HCT116 (cell line): ENCODE measurements at regions not wholly inside any gene's neighbourhood (a gene's known extent, or its start where the extent isn't known, plus 50 kb on each side); places are given as distances from the start of the nearest gene placed in this dataset.

ENCODE experiments used
- ATAC-seq: fragments of 200-7000 bp; cut with Tn5 transposase; 2 replicates; pipeline ENCODE4 v1.9.1; 2020; ENCODE audit warnings: mild to moderate bottlenecking, moderate library complexity
- BruUV-seq: library from RNA; stranded (reverse); fragments of 400-500 nt; replicated peaks from 2 replicates; lab custom pipeline; 2021; lab: Mats Ljungman, UMichigan
- CTCF ChIA-PET: fragments of 300-600 bp; sonication (Branson Sonifier 250); formaldehyde crosslinking; loops from one replicate; lab custom pipeline; 2021; ENCODE audit warnings: antibody characterized with exemption; lab: Charles Lee
- POLR2A ChIA-PET: fragments of 300-600, 350-600 bp; sonication (Branson Sonifier 250); formaldehyde crosslinking; loops from one replicate; lab custom pipeline; 2021; ENCODE audit warnings: antibody characterized with exemption; lab: Charles Lee
- RAD21 ChIA-PET, 2 experiments: fragments of 300-600 bp; sonication (Branson Sonifier 250); formaldehyde crosslinking; loops; one replicate each; lab custom pipeline; 2023; ENCODE audit warnings: low total read pairs in 2 of 2; ENCODE audit not compliant: uncharacterized antibody in 2 of 2, unreplicated experiment in 2 of 2, low non-redundant PET in 1 of 2; lab: Charles Lee
- DNase-seq: peaks from one replicate; pipeline ENCODE4 v3.0.0-alpha.2; 2010; ENCODE audit warnings: low read depth, low spot score
- H2AFZ ChIP-seq: fragments of 200-600 bp; shearing (Covaris generic), sonication (generic); 2 replicates; pipeline ENCODE4 v1.6.1; 2017; ENCODE audit warnings: low read depth, mixed run types, mixed read lengths, antibody characterized with exemption, low read length; ENCODE audit not compliant: poor library complexity, severe bottlenecking
- H3K27ac ChIP-seq: 2 replicates; pipeline ENCODE4 v1.5.1; 2012; ENCODE audit warnings: low read depth, low read length
- H3K27me3 ChIP-seq: fragments of 200-600 bp; sonication (generic); 2 replicates; pipeline ENCODE4 v1.6.1; 2016; ENCODE audit warnings: mixed run types, low read length, mixed read lengths; ENCODE audit not compliant: insufficient read depth
- H3K36me3 ChIP-seq, 2 experiments: fragments of 200-500 bp in 1 of 2; fragments of 200-600 bp in 1 of 2; sonication (Bioruptor generic) in 1 of 2; sonication (generic) in 1 of 2; 2 replicates each; pipeline versions ENCODE4 v1.5.1 to v1.6.1; 2014 to 2016; ENCODE audit warnings: low read length in 2 of 2, inconsistent platforms in 1 of 2, mixed read lengths in 1 of 2, mixed run types in 1 of 2; ENCODE audit not compliant: insufficient read depth in 2 of 2, control insufficient read depth in 1 of 2
- H3K4me1 ChIP-seq, 2 experiments: fragments of 200-600 bp in 1 of 2; sonication (generic) in 1 of 2; 2 replicates each; pipeline versions ENCODE4 v1.5.1 to v1.6.1; 2012 to 2017; ENCODE audit warnings: low read length in 2 of 2, inconsistent platforms in 1 of 2, mild to moderate bottlenecking in 1 of 2, mixed read lengths in 1 of 2, mixed run types in 1 of 2, moderate library complexity in 1 of 2; ENCODE audit not compliant: insufficient read depth in 2 of 2, control insufficient read depth in 1 of 2
- H3K4me2 ChIP-seq: fragments of 200-600 bp; sonication (generic); 2 replicates; pipeline ENCODE4 v1.6.1; 2017; ENCODE audit warnings: mixed run types, low read length, mixed read lengths
- H3K4me3 ChIP-seq, 2 experiments: fragments of 200-600 bp in 1 of 2; sonication (generic) in 1 of 2; replicated peaks in 1 of 2; 2 replicates each; pipeline ENCODE4 v1.5.1; 2011 to 2016; ENCODE audit warnings: low read length in 2 of 2, control low read depth in 1 of 2, low read depth in 1 of 2, mild to moderate bottlenecking in 1 of 2, mixed read lengths in 1 of 2, mixed run types in 1 of 2
- H3K79me2 ChIP-seq: fragments of 200-600 bp; sonication (generic); 2 replicates; pipeline ENCODE4 v1.6.1; 2017; ENCODE audit warnings: mild to moderate bottlenecking, mixed run types, low read length, moderate library complexity, mixed read lengths; ENCODE audit not compliant: insufficient read depth
- H3K9ac ChIP-seq: fragments of 200-600 bp; sonication (generic); 2 replicates; pipeline ENCODE4 v1.6.1; 2016; ENCODE audit warnings: low read length, mixed read lengths
- H3K9me2 ChIP-seq: fragments of 200-600 bp; sonication (generic), shearing (Covaris generic); 2 replicates; pipeline ENCODE4 v1.6.1; 2017; ENCODE audit warnings: mixed run types, mild to moderate bottlenecking, moderate library complexity; ENCODE audit not compliant: insufficient read depth
- H3K9me3 ChIP-seq, 2 experiments: fragments of 200-500 bp in 1 of 2; fragments of 200-600 bp in 1 of 2; sonication (Bioruptor generic) in 1 of 2; sonication (generic) in 1 of 2; 2 replicates each; pipeline ENCODE4 v1.6.1; 2014 to 2017; ENCODE audit warnings: low read length in 2 of 2, mixed read lengths in 2 of 2, inconsistent platforms in 1 of 2, low read depth in 1 of 2, mild to moderate bottlenecking in 1 of 2, mixed run types in 1 of 2, moderate library complexity in 1 of 2; ENCODE audit not compliant: control insufficient read depth in 1 of 2, insufficient read depth in 1 of 2
- H4K20me1 ChIP-seq: fragments of 200-600 bp; sonication (generic), shearing (Covaris generic); 2 replicates; pipeline ENCODE4 v1.6.1; 2017; ENCODE audit warnings: mixed run types, mild to moderate bottlenecking, moderate library complexity; ENCODE audit not compliant: insufficient read depth
- CBX3 ChIP-seq: IDR thresholded peaks from 2 replicates; pipeline ENCODE4 v1.6.1; 2012; ENCODE audit warnings: low read depth
- CEBPB ChIP-seq: IDR thresholded peaks from 2 replicates; pipeline ENCODE4 v1.6.1; 2012; ENCODE audit warnings: low read depth
- EGR1 ChIP-seq: IDR thresholded peaks from 2 replicates; pipeline ENCODE4 v1.6.1; 2012; ENCODE audit warnings: low read depth
- ELF1 ChIP-seq: IDR thresholded peaks from 2 replicates; pipeline ENCODE4 v1.6.1; 2012; ENCODE audit warnings: low read depth, borderline replicate concordance
- EZH2phosphoT487 ChIP-seq: fragments of 200-600 bp; IDR thresholded peaks from 2 replicates; pipeline ENCODE4 v1.6.1; 2018; ENCODE audit warnings: antibody characterized with exemption, borderline replicate concordance
- FOSL1 ChIP-seq: IDR thresholded peaks from 2 replicates; pipeline ENCODE4 v1.6.1; 2012; ENCODE audit warnings: low read depth
- JUND ChIP-seq: IDR thresholded peaks from 2 replicates; pipeline ENCODE4 v1.6.1; 2012
- MAX ChIP-seq: IDR thresholded peaks from 2 replicates; pipeline ENCODE4 v1.6.1; 2012
- POLR2A ChIP-seq: IDR thresholded peaks from 2 replicates; pipeline ENCODE4 v1.7.0; 2011; ENCODE audit warnings: borderline replicate concordance; ENCODE audit not compliant: insufficient read depth, insufficient read length; ENCODE audit errors: extremely low read depth
- POLR2AphosphoS5 ChIP-seq: IDR thresholded peaks from 2 replicates; pipeline ENCODE4 v1.6.1; 2011; ENCODE audit warnings: mild to moderate bottlenecking, low read depth, low read length, moderate library complexity
- RAD21 ChIP-seq: IDR thresholded peaks from 2 replicates; pipeline ENCODE4 v1.6.1; 2012; ENCODE audit warnings: low read depth, mild to moderate bottlenecking
- REST ChIP-seq: IDR thresholded peaks from 2 replicates; pipeline ENCODE4 v1.6.1; 2012; ENCODE audit warnings: low read depth
- SIN3A ChIP-seq: IDR thresholded peaks from 2 replicates; pipeline ENCODE4 v1.6.1; 2012; ENCODE audit warnings: low read depth
- SRF ChIP-seq: IDR thresholded peaks from 2 replicates; pipeline ENCODE4 v1.6.1; 2012; ENCODE audit warnings: low read depth
- TCF7L2 ChIP-seq: IDR thresholded peaks from 2 replicates; pipeline ENCODE4 v1.7.0; 2011; ENCODE audit warnings: borderline replicate concordance, inconsistent platforms; ENCODE audit not compliant: insufficient read depth, insufficient read length; ENCODE audit errors: extremely low read depth
- YY1 ChIP-seq: IDR thresholded peaks from 2 replicates; pipeline ENCODE4 v1.6.1; 2011; ENCODE audit warnings: low read length, low read depth, moderate library complexity, mild to moderate bottlenecking; ENCODE audit not compliant: insufficient replicate concordance; ENCODE audit errors: extremely low read depth
- ZFX ChIP-seq: fragments of 450-650 bp; IDR thresholded peaks from 2 replicates; pipeline ENCODE4 v1.6.1; 2017
- ZNF274 ChIP-seq: fragments of 200-500 bp; sonication (Bioruptor generic); IDR thresholded peaks from 2 replicates; pipeline ENCODE4 v1.6.1; 2014; ENCODE audit warnings: mild to moderate bottlenecking, low read depth, low read length, inconsistent platforms
- intact Hi-C: fragments of 100-400 bp; cut with micrococcal nuclease; formaldehyde crosslinking; loops from 2 replicates; pipeline ENCODE4 v1.10.0; 2022
- TF ChIP-seq, protein P1 (sequence below): IDR thresholded peaks from 2 replicates; pipeline ENCODE4 v1.6.1; 2012

DNA sequence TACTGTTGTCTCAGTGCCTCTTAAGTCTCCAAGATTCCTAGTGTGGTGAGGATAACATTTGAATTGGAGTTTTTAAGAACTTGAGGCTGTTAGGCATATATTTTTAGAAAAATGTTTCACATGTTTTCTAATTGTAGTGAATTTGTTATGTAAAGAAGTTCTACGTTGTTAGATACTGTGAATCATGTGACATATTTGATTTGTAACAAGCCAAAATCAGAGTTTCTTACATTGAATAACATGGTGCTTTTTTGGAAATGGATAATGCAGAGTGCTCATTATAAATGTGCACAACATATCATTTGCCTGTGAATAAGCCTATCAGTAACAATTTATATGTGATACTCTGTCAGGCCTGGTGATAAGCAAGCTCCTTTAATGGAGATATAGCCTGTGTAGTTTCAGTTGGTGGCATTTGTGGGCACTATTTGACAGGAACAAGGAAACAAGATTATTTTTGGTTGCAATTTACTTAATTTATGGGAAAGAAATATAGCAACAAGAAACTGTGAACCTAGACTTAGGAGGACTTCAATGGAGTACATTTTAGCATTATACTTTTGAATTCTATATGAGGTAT, 328.8 kb downstream of the ARPP21 start:
- no peaks in the 10 kb centered on the region for H3K79me2 ChIP-seq
- no peak overlapping the region for H2AFZ ChIP-seq
- no peaks in the 10 kb centered on the region for H4K20me1 ChIP-seq
- no peak for TF ChIP-seq MAX
- TF ChIP-seq SRF, result no peak
- no peak for TF ChIP-seq POLR2A
- TF ChIP-seq POLR2AphosphoS5, result no peak
- no peak for TF ChIP-seq ELF1
- no peak for TF ChIP-seq CEBPB
- TF ChIP-seq YY1, result no peak
- no peak for TF ChIP-seq ZNF274
- TF ChIP-seq SIN3A, result no peak
- TF ChIP-seq, protein P1, sequence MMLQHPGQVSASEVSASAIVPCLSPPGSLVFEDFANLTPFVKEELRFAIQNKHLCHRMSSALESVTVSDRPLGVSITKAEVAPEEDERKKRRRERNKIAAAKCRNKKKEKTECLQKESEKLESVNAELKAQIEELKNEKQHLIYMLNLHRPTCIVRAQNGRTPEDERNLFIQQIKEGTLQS, result no peak
- TF ChIP-seq RAD21, result no peak
- no peak for TF ChIP-seq JUND
- no peak for TF ChIP-seq CBX3
- DNase-seq (no peak), ATAC-seq (no peak)
- H3K27ac ChIP-seq, result no peak overlapping the region
- CTCF ChIA-PET, result no interaction called here
- no peak overlapping the region for H3K4me2 ChIP-seq
- no peak overlapping the region for H3K4me3 ChIP-seq
- intact Hi-C loops, result no loop called here
- RAD21 ChIA-PET, result no interaction called here
- no peaks in the 10 kb centered on the region for H3K9me2 ChIP-seq
- no peaks in the 10 kb centered on the region for H3K4me1 ChIP-seq
- BruUV-seq, result no TSS peak
- H3K36me3 ChIP-seq, result no peaks in the 10 kb centered on the region
- H3K9ac ChIP-seq, result no peak overlapping the region
- peaks cover 0 to 4% of the 10 kb centered on the region in 2 experiments; a peak in 2 of 4 replicates for H3K9me3 ChIP-seq
- no peaks in the 10 kb centered on the region for H3K27me3 ChIP-seq
- POLR2A ChIA-PET, result no interaction called here

GRCh38 chr3:35969406-35969805, 330.1 kb downstream of the ARPP21 start:
- Histone ChIP-seq H3K27ac (no peak overlapping the region), H3K79me2 (no peaks in the 10 kb centered on the region), H3K36me3 (no peaks in the 10 kb centered on the region), H3K4me3 (no peak overlapping the region), H4K20me1 (no peaks in the 10 kb centered on the region), H3K27me3 (no peaks in the 10 kb centered on the region), H2AFZ (no peak overlapping the region), H3K4me2 (no peak overlapping the region), H3K9me2 (no peaks in the 10 kb centered on the region), H3K4me1 (no peaks in the 10 kb centered on the region), H3K9ac (no peak overlapping the region), H3K9me3 (peaks cover 0 to 4% of the 10 kb centered on the region in 2 experiments; a peak in 2 of 4 replicates)
- BruUV-seq, result no TSS peak
- DNase-seq (no peak), ATAC-seq (no peak)
- CTCF ChIA-PET, result no interaction called here
- intact Hi-C loops, result no loop called here
- RAD21 ChIA-PET, result no interaction called here
- POLR2A ChIA-PET, result no interaction called here
- TF ChIP-seq REST (no peak), TCF7L2 (no peak), CBX3 (no peak), EZH2phosphoT487 (no peak), ZNF274 (no peak), EGR1 (no peak), ELF1 (no peak), FOSL1 (no peak), ZFX (no peak)
